GM18511 (cell line): ENCODE measurements at regions not wholly inside any gene's neighbourhood (a gene's known extent, or its start where the extent isn't known, plus 50 kb on each side); places are given as distances from the start of the nearest gene placed in this dataset.
"Not testable (repeated sequence)": the region's sequence is repeated elsewhere in the genome, so short reads cannot be mapped to it uniquely, and the experiment has no call there.

ENCODE experiments used
- ATAC-seq: cut with Tn5 transposase; IDR thresholded peaks from one replicate; pipeline ENCODE4 v1.9.1; 2021; ENCODE audit warnings: mild to moderate bottlenecking, moderate library complexity; ENCODE audit not compliant: unreplicated experiment

DNA sequence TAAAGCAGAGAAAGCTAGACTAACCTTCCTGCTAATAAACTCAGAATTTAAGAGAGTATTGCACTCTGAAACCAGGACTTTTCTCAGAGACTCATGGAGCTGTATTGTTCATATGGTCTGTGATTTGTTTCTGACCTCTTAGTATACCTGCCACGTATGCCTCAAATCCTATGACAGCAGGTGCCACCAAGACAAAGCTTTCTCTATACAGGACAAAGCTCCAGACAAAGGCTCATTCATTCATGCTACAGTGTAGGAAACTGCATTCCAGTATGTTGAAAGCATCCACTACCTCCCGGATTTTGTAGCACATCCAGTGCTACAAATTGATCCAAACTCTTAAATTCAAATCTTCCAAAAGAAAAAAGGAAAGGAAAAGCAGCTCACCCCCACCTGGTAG lies 178.3 kb downstream of the CHIC2 start:
- ATAC-seq: no peak

GRCh38 chr4:53885668-53886067 lies 178.7 kb downstream of the CHIC2 start:
- ATAC-seq: no peak

DNA sequence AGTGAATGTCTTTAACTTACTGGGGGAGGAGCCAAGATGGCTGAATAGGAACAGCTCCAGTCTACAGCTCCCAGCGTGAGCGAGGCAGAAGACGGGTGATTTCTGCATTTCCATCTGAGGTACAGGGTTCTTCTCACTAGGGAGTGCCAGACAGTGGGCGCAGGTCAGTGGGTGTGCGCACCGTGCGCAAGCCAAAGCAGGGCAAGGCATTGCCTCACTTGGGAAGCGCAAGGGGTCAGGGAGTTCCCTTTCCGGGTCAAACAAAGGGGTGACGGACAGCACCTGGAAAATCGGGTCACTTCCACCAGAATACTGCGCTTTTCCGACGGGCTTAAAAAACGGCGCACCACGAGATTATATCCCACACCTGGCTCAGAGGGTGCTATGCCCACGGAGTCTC lies 187.3 kb downstream of the CHIC2 start:
- ATAC-seq: not testable (repeated sequence)

- ATAC-seq: no peak
These were observed 198.3 kb downstream of the CHIC2 start for GRCh38 chr4:53866055-53866454.

DNA sequence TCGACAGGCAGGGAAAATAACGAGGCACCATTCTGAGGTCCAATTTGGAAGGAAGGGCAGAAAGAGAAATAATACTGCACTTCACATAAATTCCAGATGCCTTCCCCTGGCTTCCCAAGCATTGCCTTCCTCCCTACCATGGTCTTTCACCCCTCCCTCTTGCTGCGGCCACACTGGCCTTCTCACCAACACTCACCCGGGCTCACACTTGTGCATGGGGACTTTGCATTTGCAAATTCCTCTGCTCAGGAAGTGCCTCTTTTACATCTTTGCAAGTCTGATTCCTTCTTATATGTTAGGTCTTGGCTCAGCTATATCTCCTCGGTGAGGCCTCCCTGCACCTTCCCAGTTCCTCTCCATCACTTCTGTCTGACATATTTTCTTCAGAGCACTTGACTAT lies 199.4 kb downstream of the CHIC2 start:
- no peak for ATAC-seq

GRCh38 chr4:53863736-53864365 lies 200.6 kb downstream of the CHIC2 start:
- ATAC-seq: no peak

- no peak for ATAC-seq
These were observed 201.2 kb downstream of the CHIC2 start for GRCh38 chr4:53863158-53863557.

DNA sequence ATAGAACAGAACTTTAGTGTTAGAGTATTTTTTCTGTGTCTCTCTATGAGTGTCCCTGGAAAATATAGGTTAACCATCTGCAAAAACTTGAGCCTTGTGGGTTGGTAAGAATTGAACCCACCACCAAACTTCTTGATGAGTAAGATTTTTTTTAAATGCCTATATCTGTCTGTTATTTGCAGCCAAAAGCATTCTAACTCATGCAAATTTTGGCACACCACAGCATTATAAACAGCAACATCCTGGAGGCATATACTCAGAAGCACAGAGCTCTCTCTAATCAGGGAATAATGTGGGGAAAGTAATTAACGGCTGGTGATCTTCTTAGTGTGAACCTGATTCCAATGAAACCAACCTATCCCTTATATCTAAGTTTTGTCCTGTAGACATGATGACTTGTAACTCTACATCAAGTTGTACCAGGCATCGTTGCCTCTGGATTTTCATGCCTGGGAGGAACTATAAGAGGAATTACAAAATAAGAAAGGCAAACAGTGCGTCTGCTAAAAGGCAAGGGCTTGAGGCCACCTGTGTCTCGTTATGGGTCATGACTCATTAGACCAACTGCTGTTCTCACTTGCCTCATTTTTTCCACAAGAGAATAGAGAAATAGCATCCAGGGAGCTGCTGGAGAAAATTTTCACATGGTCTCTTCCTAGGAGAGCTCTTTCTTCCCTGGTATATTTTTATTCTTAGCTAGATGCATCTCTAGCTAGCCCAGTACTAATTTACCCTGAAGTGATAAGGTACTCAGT lies 202.4 kb downstream of the CHIC2 start:
- ATAC-seq: no peak

DNA sequence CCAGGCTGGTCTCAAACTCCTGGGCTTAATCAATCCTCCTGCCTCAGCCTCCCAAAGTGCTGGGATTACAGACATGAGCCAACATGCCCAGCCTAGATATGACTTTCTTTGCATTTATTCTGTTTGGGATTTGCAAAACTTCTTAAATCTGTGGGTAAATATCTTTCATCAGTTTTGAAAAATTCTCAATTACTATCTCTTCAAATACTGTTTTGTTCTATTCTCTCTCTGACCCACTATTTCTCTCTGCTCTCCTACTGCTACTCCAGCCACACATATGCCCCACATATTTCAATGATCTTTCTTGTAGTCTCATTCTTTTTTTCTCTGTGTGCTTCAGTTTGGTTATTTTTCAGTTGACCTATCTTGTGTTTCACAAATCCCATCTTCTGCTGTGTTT lies 205.1 kb downstream of the CHIC2 start:
- ATAC-seq: no peak

DNA sequence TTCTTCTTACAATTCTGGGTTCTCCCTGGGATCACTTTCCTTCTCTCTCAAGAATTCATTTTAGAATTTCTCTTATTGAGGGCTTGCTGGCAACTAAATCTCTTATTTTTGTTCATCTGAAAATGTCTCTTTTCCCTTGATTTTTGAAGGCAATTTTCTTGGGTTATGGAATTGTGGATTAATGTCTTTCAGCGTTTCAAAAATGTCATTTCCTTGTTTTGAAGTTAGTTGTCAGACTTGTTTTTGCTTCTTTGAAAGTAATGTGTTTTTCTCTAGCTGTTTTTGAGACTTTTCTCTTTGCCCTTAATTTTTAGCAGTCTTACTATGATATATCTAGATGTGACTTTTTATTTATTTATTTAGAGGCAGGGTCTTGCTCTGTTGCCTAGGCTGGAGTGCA lies 205.7 kb downstream of the CHIC2 start:
- ATAC-seq: no peak

- no peak for ATAC-seq
These were observed 208.7 kb downstream of the CHIC2 start for GRCh38 chr4:53855581-53856250.

DNA sequence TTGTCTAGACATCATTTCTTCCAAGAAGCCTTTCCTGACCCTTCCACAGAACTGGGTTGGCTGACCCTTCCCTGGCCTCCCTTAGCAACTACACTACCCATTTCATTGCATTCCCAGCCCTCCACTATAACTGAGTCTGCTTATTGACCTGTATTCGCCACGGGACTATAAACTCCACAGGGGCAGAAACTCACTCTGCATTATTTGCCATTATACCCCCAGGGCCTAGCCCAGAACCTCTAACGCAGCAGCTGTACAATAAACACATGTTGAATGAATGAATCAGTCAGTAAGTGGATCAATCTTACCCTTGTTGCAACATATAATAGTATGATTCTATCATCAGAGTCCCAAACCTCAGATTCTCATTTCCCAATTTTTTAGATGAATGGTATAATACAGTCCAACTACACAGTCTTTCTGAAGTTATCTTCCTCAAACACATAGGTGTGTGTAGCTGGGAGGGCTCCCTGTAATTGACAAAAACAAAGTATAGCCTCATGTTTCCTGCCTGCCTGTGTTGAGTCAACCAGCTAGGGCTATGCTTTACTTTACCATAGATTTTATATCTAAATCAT lies 209.3 kb downstream of the CHIC2 start:
- ATAC-seq: no peak

- no peak for ATAC-seq
These were observed 212.1 kb downstream of the CHIC2 start for GRCh38 chr4:53852343-53852742.

DNA sequence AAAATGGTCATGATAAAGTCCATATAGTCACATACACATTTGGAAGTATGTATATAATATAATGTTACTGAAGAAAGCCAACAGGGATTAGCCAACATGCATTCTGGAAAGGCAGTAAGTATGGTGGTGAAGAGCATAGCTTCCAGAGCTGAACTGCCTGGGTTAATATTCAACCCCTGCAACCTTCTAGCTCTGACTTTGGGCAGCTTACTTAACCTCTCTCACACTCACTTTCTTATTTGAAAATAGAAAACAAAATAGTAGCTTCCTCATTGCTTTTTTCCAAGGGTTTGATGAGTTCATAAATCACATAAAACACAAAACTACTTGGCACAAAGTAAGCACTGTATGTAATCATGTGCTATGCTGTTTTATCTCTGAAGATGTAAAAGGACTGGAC lies 216.4 kb downstream of the CHIC2 start:
- ATAC-seq: no peak

GRCh38 chr4:53844551-53844950 lies 219.9 kb downstream of the CHIC2 start:
- ATAC-seq: no peak

GRCh38 chr4:53844133-53844532 lies 220.3 kb downstream of the CHIC2 start:
- ATAC-seq: no peak

GRCh38 chr4:53841711-53842110 lies 222.7 kb downstream of the CHIC2 start:
- no peak for ATAC-seq

- ATAC-seq: no peak
These were observed 223.8 kb downstream of the CHIC2 start for GRCh38 chr4:53840643-53841042.

- ATAC-seq: not testable (repeated sequence)
These were observed 231.0 kb downstream of the CHIC2 start for GRCh38 chr4:53833302-53834003.

DNA sequence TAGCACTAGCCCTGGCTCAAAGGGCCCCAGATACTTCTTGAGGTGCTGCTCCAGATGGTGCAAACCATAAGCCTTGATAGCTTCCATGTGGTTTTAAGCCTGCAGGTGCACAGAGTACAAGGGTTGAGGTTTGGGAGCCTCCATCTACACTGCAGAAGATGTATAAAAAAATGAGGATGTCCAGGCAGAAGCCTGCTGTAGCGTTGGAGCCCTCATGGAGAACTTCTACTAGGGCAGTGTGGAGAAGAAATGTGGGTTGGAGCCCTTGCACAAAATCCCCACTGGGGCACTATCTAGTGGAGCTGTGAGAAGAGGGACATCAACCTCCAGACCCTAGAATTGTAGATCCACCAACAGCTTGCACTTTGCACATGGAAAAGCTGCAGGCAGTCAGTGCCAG lies 231.9 kb downstream of the CHIC2 start:
- no peak for ATAC-seq

DNA sequence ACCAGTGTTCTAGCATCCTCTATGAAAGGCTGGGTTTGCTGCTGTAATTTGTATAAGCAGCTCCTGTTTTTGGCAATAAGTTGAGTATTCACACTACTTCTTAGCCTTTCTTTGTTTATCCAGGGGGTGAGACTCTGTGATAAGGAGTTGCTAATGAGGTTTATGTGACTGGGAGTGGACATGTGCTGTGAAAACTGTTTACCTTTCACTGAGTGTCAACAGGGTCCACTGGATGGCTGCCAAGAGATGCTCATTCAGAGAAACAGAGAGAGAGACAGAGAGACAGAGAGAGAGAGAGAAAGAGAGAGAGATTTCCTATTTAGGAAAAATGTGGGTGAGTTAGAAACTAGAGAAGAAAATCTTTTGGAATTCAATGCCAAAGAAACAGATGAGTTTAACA lies 233.9 kb downstream of the CHIC2 start:
- ATAC-seq: no peak
